Ovary (tissue), 3 donors: ENCODE measurements at regions not wholly inside any gene's neighbourhood (a gene's known extent, or its start where the extent isn't known, plus 50 kb on each side); places are given as distances from the start of the nearest gene placed in this dataset.

Experiments used
- CTCF ChIP-seq, 3 donors: fragments of 450-650 bp in 2 of 3; fragments of 200-600 bp in 1 of 3; IDR thresholded peaks; one replicate each; pipeline versions ENCODE4 v1.5.1 to v1.8.0; 2016 to 2022; ENCODE audit warnings: antibody characterized with exemption in 3 of 3, mild to moderate bottlenecking in 1 of 3
- EP300 ChIP-seq: sonication (generic); formaldehyde crosslinking; IDR thresholded peaks from one replicate; pipeline ENCODE4 v1.6.1; 2017; ENCODE audit warnings: antibody characterized with exemption
- POLR2A ChIP-seq: fragments of 450-650 bp; IDR thresholded peaks from one replicate; pipeline ENCODE4 v1.6.1; 2017; ENCODE audit warnings: antibody characterized with exemption, mild to moderate bottlenecking, moderate library complexity
- donor health status: DM: no; HTN: no; CAD: no.

GRCh38 chr3:171963546-171963945 is 75.8 kb upstream of the FNDC3B start:
- TF ChIP-seq CTCF (IDR thresholded peaks at IDR 0.05) (no peak), EP300 (no peak), POLR2A (no peak)
